Activated T-helper 17 cell treated with anti-CD3 and anti-CD28 coated beads, Interleukin-2, amount 50 U/mL, for 72 hours (primary cell): ENCODE measurements at regions not wholly inside any gene's neighbourhood (a gene's known extent, or its start where the extent isn't known, plus 50 kb on each side); places are given as distances from the start of the nearest gene placed in this dataset.
"Not testable (repeated sequence)": the region's sequence is repeated elsewhere in the genome, so short reads cannot be mapped to it uniquely, and the experiment has no call there.

Source experiments
- ATAC-seq: fragments of 150-1000 bp; cut with Tn5 transposase; replicated peaks from 2 replicates; pipeline ENCODE4 v1.10.0; 2021; ENCODE audit warnings: mild to moderate bottlenecking, moderate library complexity
- H3K27ac Mint-ChIP-seq: one replicate; pipeline ENCODE4 v1.8.0; 2022; ENCODE audit warnings: mixed read lengths
- H3K27me3 Mint-ChIP-seq: one replicate; pipeline ENCODE4 v1.8.0; 2022; ENCODE audit warnings: mixed read lengths
- H3K36me3 Mint-ChIP-seq: one replicate; pipeline ENCODE4 v1.8.0; 2022; ENCODE audit warnings: low read depth, mild to moderate bottlenecking, mixed read lengths
- H3K4me1 Mint-ChIP-seq: one replicate; pipeline ENCODE4 v1.8.0; 2022; ENCODE audit warnings: mixed read lengths
- H3K4me3 Mint-ChIP-seq: one replicate; pipeline ENCODE4 v1.8.0; 2022; ENCODE audit warnings: mild to moderate bottlenecking, mixed read lengths
- H3K9me3 Mint-ChIP-seq: one replicate; pipeline ENCODE4 v1.8.0; 2022; ENCODE audit warnings: mixed read lengths

- no peak overlapping the region for H3K4me3 Mint-ChIP-seq
- no peaks in the 10 kb centered on the region for H3K36me3 Mint-ChIP-seq
- no peaks in the 10 kb centered on the region for H3K9me3 Mint-ChIP-seq
Observed at GRCh38 chrY:19644889-19645638, 99.5 kb downstream of the KDM5D start.

GRCh38 chrY:19637651-19638347 is 106.7 kb downstream of the KDM5D start:
- Mint-ChIP-seq H3K4me3 (no peak overlapping the region), H3K27me3 (no peaks in the 10 kb centered on the region), H3K9me3 (no peaks in the 10 kb centered on the region), H3K4me1 (no peaks in the 10 kb centered on the region), H3K36me3 (no peaks in the 10 kb centered on the region), H3K27ac (no peak overlapping the region)
- no peak for ATAC-seq

More at GRCh38 chrY:19644889-19645638, 99.5 kb downstream of the KDM5D start:
- ATAC-seq = no peak
- H3K27ac Mint-ChIP-seq = no peak overlapping the region
- no peaks in the 10 kb centered on the region for H3K4me1 Mint-ChIP-seq
- no peaks in the 10 kb centered on the region for H3K27me3 Mint-ChIP-seq

- ATAC-seq = no peak
- H3K4me3 Mint-ChIP-seq = no peak overlapping the region
- no peaks in the 10 kb centered on the region for H3K9me3 Mint-ChIP-seq
- H3K27me3 Mint-ChIP-seq = no peaks in the 10 kb centered on the region
- H3K27ac Mint-ChIP-seq = no peak overlapping the region
- no peaks in the 10 kb centered on the region for H3K4me1 Mint-ChIP-seq
- H3K36me3 Mint-ChIP-seq = no peaks in the 10 kb centered on the region
Observed at GRCh38 chrY:19628926-19629325, 115.6 kb downstream of the KDM5D start.

GRCh38 chrY:19622392-19622791 is 122.1 kb downstream of the KDM5D start:
- no peaks in the 10 kb centered on the region for H3K4me1 Mint-ChIP-seq
- H3K27ac Mint-ChIP-seq = no peak overlapping the region
- H3K27me3 Mint-ChIP-seq = no peaks in the 10 kb centered on the region
- no peaks in the 10 kb centered on the region for H3K36me3 Mint-ChIP-seq
- H3K9me3 Mint-ChIP-seq = no peaks in the 10 kb centered on the region
- ATAC-seq = no peak
- no peak overlapping the region for H3K4me3 Mint-ChIP-seq

- no peaks in the 10 kb centered on the region for H3K4me1 Mint-ChIP-seq
- H3K27me3 Mint-ChIP-seq = no peaks in the 10 kb centered on the region
- H3K9me3 Mint-ChIP-seq = no peaks in the 10 kb centered on the region
- H3K4me3 Mint-ChIP-seq = no peak overlapping the region
- H3K36me3 Mint-ChIP-seq = no peaks in the 10 kb centered on the region
- no peak overlapping the region for H3K27ac Mint-ChIP-seq
- ATAC-seq = no peak
Observed at GRCh38 chrY:19621756-19622155, 122.8 kb downstream of the KDM5D start.

GRCh38 chrY:19601113-19601512 is 143.4 kb downstream of the KDM5D start:
- H3K27ac Mint-ChIP-seq = no peak overlapping the region
- H3K36me3 Mint-ChIP-seq = peaks cover 80% of the 10 kb centered on the region
- ATAC-seq = no peak
- H3K4me1 Mint-ChIP-seq = no peaks in the 10 kb centered on the region
- no peaks in the 10 kb centered on the region for H3K27me3 Mint-ChIP-seq
- no peaks in the 10 kb centered on the region for H3K9me3 Mint-ChIP-seq
- H3K4me3 Mint-ChIP-seq = no peak overlapping the region

GRCh38 chrY:19600711-19601110 is 143.8 kb downstream of the KDM5D start:
- H3K27ac Mint-ChIP-seq = no peak overlapping the region

GRCh38 chrY:19590235-19590634 is 154.3 kb downstream of the KDM5D start:
- H3K36me3 Mint-ChIP-seq = peaks cover 60% of the 10 kb centered on the region

More at GRCh38 chrY:19600711-19601110, 143.8 kb downstream of the KDM5D start:
- ATAC-seq = peak; percentile 64
- Mint-ChIP-seq H3K4me3 (no peak overlapping the region), H3K9me3 (no peaks in the 10 kb centered on the region), H3K4me1 (no peaks in the 10 kb centered on the region), H3K27me3 (no peaks in the 10 kb centered on the region), H3K36me3 (peaks cover 78% of the 10 kb centered on the region)

GRCh38 chrY:19589664-19590063 is 154.9 kb downstream of the KDM5D start:
- Mint-ChIP-seq H3K27ac (no peak overlapping the region), H3K4me1 (peaks cover 6% of the 10 kb centered on the region), H3K27me3 (no peaks in the 10 kb centered on the region), H3K9me3 (no peaks in the 10 kb centered on the region), H3K4me3 (no peak overlapping the region), H3K36me3 (peaks cover 65% of the 10 kb centered on the region)
- ATAC-seq = no peak

More at GRCh38 chrY:19590235-19590634, 154.3 kb downstream of the KDM5D start:
- no peaks in the 10 kb centered on the region for H3K27me3 Mint-ChIP-seq
- no peak overlapping the region for H3K4me3 Mint-ChIP-seq
- H3K27ac Mint-ChIP-seq = no peak overlapping the region
- H3K9me3 Mint-ChIP-seq = no peaks in the 10 kb centered on the region
- peaks cover under 1% of the 10 kb centered on the region for H3K4me1 Mint-ChIP-seq
- ATAC-seq = no peak

- Mint-ChIP-seq H3K27ac (no peak overlapping the region), H3K36me3 (peaks cover 49% of the 10 kb centered on the region), H3K9me3 (no peaks in the 10 kb centered on the region), H3K4me1 (peaks cover 8% of the 10 kb centered on the region), H3K4me3 (no peak overlapping the region), H3K27me3 (no peaks in the 10 kb centered on the region)
- ATAC-seq = no peak
Observed at GRCh38 chrY:19587311-19587710, 157.2 kb downstream of the KDM5D start.

- not testable (repeated sequence) for H3K27ac Mint-ChIP-seq, ATAC-seq, H3K27me3 Mint-ChIP-seq, H3K9me3 Mint-ChIP-seq
- peaks cover 18% of the 10 kb centered on the region for H3K4me1 Mint-ChIP-seq
- H3K36me3 Mint-ChIP-seq = peaks cover 14% of the 10 kb centered on the region
- H3K4me3 Mint-ChIP-seq = peak overlapping the region; percentile 41
Observed at GRCh38 chrY:19580990-19581389, 163.5 kb downstream of the KDM5D start.

- Mint-ChIP-seq H3K36me3 (peaks cover 5% of the 10 kb centered on the region), H3K27ac (no peak overlapping the region)
Observed at GRCh38 chrY:19578281-19578874, 166.1 kb downstream of the KDM5D start.

GRCh38 chrY:19577250-19577649 is 167.3 kb downstream of the KDM5D start:
- Mint-ChIP-seq H3K27me3 (no peaks in the 10 kb centered on the region), H3K4me1 (peaks cover 13% of the 10 kb centered on the region), H3K27ac (no peak overlapping the region), H3K4me3 (no peak overlapping the region), H3K36me3 (peaks cover 11% of the 10 kb centered on the region), H3K9me3 (no peaks in the 10 kb centered on the region)
- no peak for ATAC-seq

More at GRCh38 chrY:19578281-19578874, 166.1 kb downstream of the KDM5D start:
- H3K4me1 Mint-ChIP-seq = peaks cover 12% of the 10 kb centered on the region
- H3K27me3 Mint-ChIP-seq = no peaks in the 10 kb centered on the region
- ATAC-seq = no peak
- no peak overlapping the region for H3K4me3 Mint-ChIP-seq
- no peaks in the 10 kb centered on the region for H3K9me3 Mint-ChIP-seq

GRCh38 chrY:19574939-19575338 is 169.6 kb downstream of the KDM5D start:
- H3K27me3 Mint-ChIP-seq = no peaks in the 10 kb centered on the region
- H3K9me3 Mint-ChIP-seq = no peaks in the 10 kb centered on the region
- peaks cover 20% of the 10 kb centered on the region for H3K36me3 Mint-ChIP-seq
- H3K4me3 Mint-ChIP-seq = no peak overlapping the region
- H3K27ac Mint-ChIP-seq = no peak overlapping the region
- peak; percentile 62 for ATAC-seq
- peaks cover 8% of the 10 kb centered on the region for H3K4me1 Mint-ChIP-seq

- no peak for ATAC-seq
- Mint-ChIP-seq H3K27ac (no peak overlapping the region), H3K27me3 (no peaks in the 10 kb centered on the region), H3K36me3 (peaks cover 20% of the 10 kb centered on the region), H3K9me3 (no peaks in the 10 kb centered on the region), H3K4me3 (no peak overlapping the region), H3K4me1 (peaks cover 8% of the 10 kb centered on the region)
Observed at GRCh38 chrY:19573646-19574045, 170.9 kb downstream of the KDM5D start.
